Neural progenitor cell (in vitro differentiated cells): ENCODE measurements at regions not wholly inside any gene's neighbourhood (a gene's known extent, or its start where the extent isn't known, plus 50 kb on each side); places are given as distances from the start of the nearest gene placed in this dataset.

Experiments
- CTCF ChIP-seq: fragments of 200-600 bp; sonication (generic); IDR thresholded peaks from 2 replicates; pipeline ENCODE4 v1.5.1; 2017; ENCODE audit warnings: antibody characterized with exemption, mild to moderate bottlenecking
- EZH2 ChIP-seq: fragments of 200-600 bp; sonication (generic); IDR thresholded peaks from 2 replicates; pipeline ENCODE4 v1.6.1; 2017; ENCODE audit warnings: antibody characterized with exemption, mild to moderate bottlenecking, moderate library complexity

GRCh38 chr10:78319841-78320240, 286.2 kb downstream of the RPS24 start:
- TF ChIP-seq CTCF (no peak), EZH2 (no peak)
